Amygdala (tissue), 56 donors: ENCODE measurements at regions not wholly inside any gene's neighbourhood (a gene's known extent, or its start where the extent isn't known, plus 50 kb on each side); places are given as distances from the start of the nearest gene placed in this dataset.
"Not testable (repeated sequence)": the region's sequence is repeated elsewhere in the genome, so short reads cannot be mapped to it uniquely, and the experiment has no call there.

Experiments used
- DNase-seq, 56 donors: peaks; one replicate each; lab custom pipeline; 2025; lab: John Stamatoyannopoulos, UW

GRCh38 chr4:95898226-95898625 lies 58.3 kb downstream of the PDHA2 start:
- DNase-seq = no peak

DNA sequence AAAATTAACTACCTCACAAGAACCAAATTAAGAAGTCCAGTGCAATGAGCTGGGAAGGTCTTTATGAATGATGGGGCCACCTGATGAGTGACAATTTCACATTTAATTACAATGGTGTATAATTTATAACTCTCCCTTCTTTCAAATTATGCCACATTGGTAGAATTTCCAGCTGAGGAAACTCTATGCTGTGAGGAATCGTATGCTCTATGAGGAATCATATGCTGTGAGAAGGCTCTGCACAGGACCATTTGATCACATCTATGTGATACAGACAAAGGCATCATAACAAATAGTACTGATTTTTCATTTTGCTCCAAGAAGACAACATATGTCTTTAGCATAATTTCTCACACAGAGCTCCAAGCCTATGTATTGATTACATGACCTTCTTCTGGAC lies 69.3 kb downstream of the PDHA2 start:
- DNase-seq = no peak

DNA sequence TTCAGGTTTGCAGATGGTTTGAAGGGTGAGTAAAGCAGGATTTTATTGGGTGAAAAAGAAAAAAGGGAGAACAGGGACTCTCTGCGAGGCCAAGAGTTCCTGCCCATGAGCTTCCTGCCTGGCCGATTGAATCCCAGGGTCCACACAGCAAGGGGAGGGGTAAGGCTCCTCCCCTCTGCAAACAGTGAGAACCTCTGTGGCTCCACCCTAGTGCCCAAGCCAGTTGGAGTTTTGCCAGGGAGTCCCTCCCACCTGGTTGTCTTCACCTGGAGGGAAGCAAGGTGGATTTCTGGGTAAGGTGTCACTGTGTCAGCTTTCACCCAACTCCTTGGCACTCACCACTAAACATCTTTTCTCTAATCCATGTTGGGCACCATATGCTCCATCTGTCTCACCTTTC lies 70.9 kb downstream of the PDHA2 start:
- DNase-seq = no peak

GRCh38 chr4:95921470-95921869 lies 81.6 kb downstream of the PDHA2 start:
- DNase-seq = no peak

- no peak for DNase-seq
Observed at GRCh38 chr4:95929448-95930064, 89.7 kb downstream of the PDHA2 start.

DNA sequence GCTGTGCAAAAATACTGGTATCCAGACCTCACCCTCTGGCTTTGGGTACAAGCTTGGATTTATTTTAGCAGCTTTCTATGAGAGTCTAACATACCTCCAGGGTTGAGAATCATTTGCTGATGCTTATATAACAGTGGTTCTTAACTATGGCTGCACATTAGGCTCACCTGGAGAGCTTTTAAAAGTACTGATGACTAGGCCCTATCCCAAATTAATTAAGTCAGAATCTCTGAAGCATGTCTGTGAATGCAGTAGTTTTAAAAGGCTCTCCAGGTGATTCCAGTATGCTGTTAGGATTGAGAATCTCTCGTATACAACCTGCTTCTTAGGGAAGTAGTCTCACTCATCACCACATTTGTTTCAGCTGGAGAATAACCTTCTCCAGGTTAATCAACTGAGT lies 99.2 kb downstream of the PDHA2 start:
- no peak for DNase-seq

GRCh38 chr4:95949136-95949765 lies 109.4 kb downstream of the PDHA2 start:
- DNase-seq = no peak

DNA sequence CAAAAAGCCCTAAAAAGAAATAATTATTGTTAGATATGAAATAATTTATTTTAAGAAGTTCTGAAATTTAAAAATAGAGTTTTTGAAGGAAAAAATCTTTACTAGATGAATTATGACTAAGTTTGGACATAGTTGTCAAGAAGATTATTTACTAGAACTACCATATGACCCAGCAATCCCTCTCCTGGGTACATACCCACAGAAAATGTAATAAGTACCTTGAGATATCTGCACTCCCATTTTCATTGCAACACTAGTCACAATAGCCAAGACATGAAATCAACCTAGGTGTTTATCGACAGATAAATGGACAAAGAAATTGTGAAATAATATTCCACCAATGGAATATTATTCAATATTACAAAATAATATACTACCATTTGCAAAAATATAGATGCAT lies 109.9 kb downstream of the PDHA2 start:
- DNase-seq = no peak

DNA sequence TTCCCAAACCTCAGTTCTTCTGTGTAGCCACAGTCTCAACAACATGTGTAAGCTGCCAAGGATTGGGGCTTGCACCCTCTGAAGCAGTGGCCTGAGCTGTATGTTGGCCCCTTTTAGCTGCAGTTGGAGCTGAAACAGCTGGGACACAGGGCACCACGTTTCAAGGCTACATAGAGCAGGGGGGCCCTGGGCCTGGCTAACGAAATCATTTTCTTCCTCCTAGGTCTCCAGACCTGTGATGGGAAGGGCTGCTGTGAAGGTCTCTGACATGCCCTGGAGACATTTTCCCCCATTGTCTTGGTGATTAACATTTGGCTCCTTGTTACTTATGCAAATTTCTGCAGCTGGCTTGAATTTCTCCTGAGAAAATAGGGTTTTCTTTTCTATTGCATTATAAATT lies 112.6 kb downstream of the PDHA2 start:
- DNase-seq = not testable (repeated sequence)

- no peak for DNase-seq
Observed at GRCh38 chr4:95956094-95956493, 116.2 kb downstream of the PDHA2 start.

DNA sequence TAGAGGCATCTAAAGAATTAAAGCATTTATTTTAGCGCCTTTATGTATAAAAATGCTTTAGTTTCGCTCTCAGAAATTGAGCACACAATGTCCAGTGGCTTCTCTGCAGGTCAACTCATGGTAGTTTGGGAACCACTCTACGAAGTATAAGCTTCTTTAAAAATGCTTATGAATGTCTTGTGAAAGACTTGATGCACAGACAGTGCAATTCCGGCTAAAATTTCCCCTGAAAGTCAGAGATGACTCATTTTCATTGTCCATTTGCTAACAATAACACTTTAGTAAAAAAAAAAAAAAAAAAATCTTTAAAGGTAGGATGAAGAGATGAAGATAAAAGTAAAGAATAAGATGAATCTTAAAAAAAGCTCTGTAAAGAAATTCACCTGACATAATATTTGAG lies 117.2 kb downstream of the PDHA2 start:
- no peak for DNase-seq

GRCh38 chr4:95957759-95958158 lies 117.9 kb downstream of the PDHA2 start:
- no peak for DNase-seq

DNA sequence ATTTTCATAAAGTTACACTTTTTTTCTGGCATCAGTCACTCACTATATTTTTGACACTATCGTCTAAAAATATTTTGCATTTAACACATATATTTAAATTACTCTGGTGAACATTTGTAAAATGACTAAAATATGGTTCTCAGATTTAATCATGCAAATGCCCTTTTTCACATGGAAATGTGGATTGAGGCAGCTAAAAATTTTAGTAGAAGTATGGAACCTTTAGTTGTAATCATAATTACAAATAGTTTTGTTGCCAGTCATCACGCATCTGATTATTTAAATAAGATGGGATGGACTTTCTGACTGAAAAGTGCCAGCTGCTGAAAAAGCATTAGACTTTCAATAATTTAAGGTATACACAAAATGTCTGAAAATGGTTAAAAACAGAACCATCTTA lies 119.3 kb downstream of the PDHA2 start:
- no peak for DNase-seq

DNA sequence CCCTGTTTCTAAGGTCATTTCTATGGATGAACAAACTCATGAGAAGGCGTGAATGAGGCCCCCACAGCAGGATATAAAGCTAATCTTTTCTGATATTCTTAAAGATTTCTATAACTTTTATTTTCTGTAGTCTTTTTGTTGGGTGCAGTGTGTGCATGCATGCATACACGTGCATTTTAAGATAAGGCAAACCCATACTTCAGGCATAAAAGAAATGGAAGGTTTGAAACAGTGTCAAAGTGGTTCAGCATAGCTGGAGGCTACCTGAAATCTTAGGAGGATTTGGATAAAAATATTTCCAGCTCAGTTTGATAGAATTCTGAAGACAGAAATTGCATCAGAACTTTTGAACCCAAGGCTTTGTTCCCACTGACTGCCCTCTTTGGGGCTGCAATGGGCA lies 119.7 kb downstream of the PDHA2 start:
- DNase-seq = no peak

GRCh38 chr4:95963456-95963855 lies 123.6 kb downstream of the PDHA2 start:
- no peak for DNase-seq

GRCh38 chr4:95979961-95980876 lies 140.3 kb downstream of the PDHA2 start:
- DNase-seq = no peak

DNA sequence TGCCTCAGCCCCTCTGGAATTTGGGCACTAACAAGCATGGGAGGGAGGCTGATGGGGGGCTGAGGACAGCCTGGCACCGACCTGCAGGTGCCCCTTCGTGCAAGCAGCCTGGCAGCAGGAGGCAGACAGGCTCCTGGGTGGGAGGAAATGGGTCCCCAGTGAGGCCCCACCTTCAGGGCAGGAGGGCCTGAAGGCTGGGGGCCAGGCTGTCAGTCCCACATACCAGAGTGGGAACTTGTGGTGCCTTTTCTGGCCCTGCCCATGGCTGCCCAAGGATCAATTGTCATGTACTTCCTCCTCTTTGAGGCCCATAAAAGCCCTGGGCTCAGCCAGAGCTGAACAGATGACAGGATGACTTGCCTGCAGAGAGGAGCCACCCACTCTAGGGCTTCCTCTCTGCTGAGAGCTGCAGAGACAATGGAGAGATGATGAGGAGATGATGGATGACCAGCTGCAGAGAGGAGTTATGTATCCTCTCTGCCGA lies 141.0 kb downstream of the PDHA2 start:
- DNase-seq = no peak

GRCh38 chr4:95981591-95981990 lies 141.7 kb downstream of the PDHA2 start:
- DNase-seq = no peak

- no peak for DNase-seq
Observed at GRCh38 chr4:95982516-95982915, 142.6 kb downstream of the PDHA2 start.

DNA sequence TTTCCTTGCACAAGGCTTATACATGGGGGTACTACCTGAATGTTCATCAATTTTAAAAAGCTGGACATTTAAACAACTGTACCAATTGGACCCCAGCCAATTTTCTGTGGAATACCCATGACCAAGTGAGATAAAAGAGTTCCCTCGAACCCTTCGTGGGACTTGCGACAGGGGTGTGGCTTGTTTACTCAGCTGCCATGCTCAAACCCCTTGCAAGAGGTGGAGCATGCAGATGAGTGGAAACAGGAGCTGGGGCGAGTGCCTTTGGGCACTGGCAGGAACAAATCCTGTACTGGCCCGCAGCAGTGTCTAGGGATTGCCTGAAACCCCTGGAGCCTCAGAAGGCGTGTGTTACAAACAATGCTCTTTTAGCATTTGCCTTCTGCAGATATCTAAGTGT lies 144.2 kb downstream of the PDHA2 start:
- DNase-seq = no peak

GRCh38 chr4:95985051-95985450 lies 145.2 kb downstream of the PDHA2 start:
- no peak for DNase-seq
